Osteoblast (primary cell): ENCODE measurements at regions not wholly inside any gene's neighbourhood (a gene's known extent, or its start where the extent isn't known, plus 50 kb on each side); places are given as distances from the start of the nearest gene placed in this dataset.

Experiments used
- DNase-seq: peaks from one replicate; pipeline ENCODE4 v3.0.0; 2011; ENCODE audit warnings: low spot score, mixed read lengths; ENCODE audit not compliant: insufficient read length; ENCODE audit errors: missing footprints
- H2AFZ ChIP-seq: 2 replicates; pipeline ENCODE4 v1.6.0; 2011; ENCODE audit warnings: mild to moderate bottlenecking, low read length
- H3K27ac ChIP-seq: 2 replicates; pipeline ENCODE4 v1.5.1; 2011; ENCODE audit warnings: mild to moderate bottlenecking, low read depth, low read length, moderate library complexity
- H3K27me3 ChIP-seq: 2 replicates; pipeline ENCODE4 v1.6.0; 2012; ENCODE audit warnings: mild to moderate bottlenecking, control low read depth, inconsistent platforms, low read length, moderate library complexity; ENCODE audit not compliant: insufficient read depth
- H3K36me3 ChIP-seq: 2 replicates; pipeline ENCODE4 v1.5.1; 2011; ENCODE audit warnings: mild to moderate bottlenecking, low read length, control low read depth, moderate library complexity; ENCODE audit not compliant: insufficient read depth
- H3K4me1 ChIP-seq: 2 replicates; pipeline ENCODE4 v1.5.1; 2011; ENCODE audit warnings: mild to moderate bottlenecking, low read length, control low read depth, moderate library complexity; ENCODE audit not compliant: insufficient read depth
- H3K4me2 ChIP-seq: 2 replicates; pipeline ENCODE4 v1.6.0; 2011; ENCODE audit warnings: mild to moderate bottlenecking, low read length; ENCODE audit not compliant: insufficient read depth
- H3K4me3 ChIP-seq: fragments of 200-600 bp; sonication (generic); 3 replicates; pipeline ENCODE4 v1.5.1; 2012; ENCODE audit warnings: mild to moderate bottlenecking, low read length, inconsistent platforms; ENCODE audit not compliant: insufficient read depth
- H3K79me2 ChIP-seq: 2 replicates; pipeline ENCODE4 v1.6.0; 2012; ENCODE audit warnings: mild to moderate bottlenecking, low read length, control low read depth, inconsistent platforms; ENCODE audit not compliant: insufficient read depth
- H3K9me3 ChIP-seq: 2 replicates; pipeline ENCODE4 v1.5.1; 2011; ENCODE audit warnings: low read depth, low read length, control low read depth
- H4K20me1 ChIP-seq: 2 replicates; pipeline ENCODE4 v1.6.0; 2012; ENCODE audit warnings: mild to moderate bottlenecking, low read length, control low read depth; ENCODE audit not compliant: insufficient read depth
- TF ChIP-seq, protein P1 (sequence below): IDR thresholded peaks from 2 replicates; pipeline ENCODE4 v1.5.1; 2011; ENCODE audit warnings: mild to moderate bottlenecking, low read depth, low read length, moderate library complexity; ENCODE audit errors: extremely low read depth

DNA sequence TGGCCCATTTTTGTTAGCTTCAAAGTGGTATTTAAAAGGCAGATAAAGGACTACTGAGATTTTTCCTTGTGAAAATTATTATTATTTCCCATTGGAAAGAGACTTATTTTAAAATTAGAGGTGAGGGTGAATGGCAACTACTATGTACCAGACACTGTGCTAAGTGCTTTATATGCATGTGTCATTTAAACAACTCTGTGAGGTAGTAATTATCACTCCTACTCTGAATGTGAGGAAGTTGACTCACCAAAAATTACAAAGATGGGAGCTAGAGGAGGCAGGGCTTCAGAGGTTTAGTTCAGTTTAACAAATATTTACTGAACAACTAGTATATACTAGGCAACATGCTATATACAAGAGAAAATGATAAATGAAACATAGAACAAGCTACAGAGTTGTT lies 78.2 kb downstream of the MSL3 start:
- no peak overlapping the region for H3K27ac ChIP-seq
- no peak for DNase-seq
- H3K4me2 ChIP-seq: no peak overlapping the region
- H3K4me3 ChIP-seq: no peak overlapping the region
- TF ChIP-seq, protein P1, sequence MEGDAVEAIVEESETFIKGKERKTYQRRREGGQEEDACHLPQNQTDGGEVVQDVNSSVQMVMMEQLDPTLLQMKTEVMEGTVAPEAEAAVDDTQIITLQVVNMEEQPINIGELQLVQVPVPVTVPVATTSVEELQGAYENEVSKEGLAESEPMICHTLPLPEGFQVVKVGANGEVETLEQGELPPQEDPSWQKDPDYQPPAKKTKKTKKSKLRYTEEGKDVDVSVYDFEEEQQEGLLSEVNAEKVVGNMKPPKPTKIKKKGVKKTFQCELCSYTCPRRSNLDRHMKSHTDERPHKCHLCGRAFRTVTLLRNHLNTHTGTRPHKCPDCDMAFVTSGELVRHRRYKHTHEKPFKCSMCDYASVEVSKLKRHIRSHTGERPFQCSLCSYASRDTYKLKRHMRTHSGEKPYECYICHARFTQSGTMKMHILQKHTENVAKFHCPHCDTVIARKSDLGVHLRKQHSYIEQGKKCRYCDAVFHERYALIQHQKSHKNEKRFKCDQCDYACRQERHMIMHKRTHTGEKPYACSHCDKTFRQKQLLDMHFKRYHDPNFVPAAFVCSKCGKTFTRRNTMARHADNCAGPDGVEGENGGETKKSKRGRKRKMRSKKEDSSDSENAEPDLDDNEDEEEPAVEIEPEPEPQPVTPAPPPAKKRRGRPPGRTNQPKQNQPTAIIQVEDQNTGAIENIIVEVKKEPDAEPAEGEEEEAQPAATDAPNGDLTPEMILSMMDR: no peak
- H3K36me3 ChIP-seq: no peaks in the 10 kb centered on the region
- H2AFZ ChIP-seq: no peak overlapping the region
- no peaks in the 10 kb centered on the region for H3K4me1 ChIP-seq
- H3K9me3 ChIP-seq: no peaks in the 10 kb centered on the region
- H3K79me2 ChIP-seq: no peaks in the 10 kb centered on the region
- H3K27me3 ChIP-seq: no peaks in the 10 kb centered on the region
- H4K20me1 ChIP-seq: no peaks in the 10 kb centered on the region

DNA sequence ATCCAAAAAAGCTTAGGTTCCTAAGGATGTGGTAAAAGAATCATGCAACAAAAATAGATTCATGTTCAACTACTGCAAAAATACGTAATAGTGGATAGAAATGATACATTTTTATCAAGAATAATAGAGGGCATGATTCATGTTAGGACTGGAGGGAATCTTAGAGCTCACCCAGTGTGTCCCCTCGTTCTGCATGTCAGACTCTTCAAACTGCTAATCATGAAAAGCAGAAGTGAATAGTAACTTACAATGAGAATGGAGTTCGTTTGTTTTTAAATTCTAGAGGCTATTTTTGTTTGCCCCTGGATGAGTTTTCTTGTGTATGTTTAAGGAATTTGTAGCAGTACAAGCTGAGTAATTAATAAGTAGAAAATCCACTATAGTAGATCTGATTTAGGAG lies 79.4 kb downstream of the MSL3 start:
- TF ChIP-seq, protein P1: no peak
- Histone ChIP-seq H4K20me1 (no peaks in the 10 kb centered on the region), H3K4me2 (no peak overlapping the region), H3K9me3 (no peaks in the 10 kb centered on the region), H3K27ac (no peak overlapping the region), H3K27me3 (no peaks in the 10 kb centered on the region), H3K79me2 (no peaks in the 10 kb centered on the region), H3K4me3 (no peak overlapping the region), H3K36me3 (no peaks in the 10 kb centered on the region), H2AFZ (no peak overlapping the region), H3K4me1 (no peaks in the 10 kb centered on the region)
- no peak for DNase-seq

DNA sequence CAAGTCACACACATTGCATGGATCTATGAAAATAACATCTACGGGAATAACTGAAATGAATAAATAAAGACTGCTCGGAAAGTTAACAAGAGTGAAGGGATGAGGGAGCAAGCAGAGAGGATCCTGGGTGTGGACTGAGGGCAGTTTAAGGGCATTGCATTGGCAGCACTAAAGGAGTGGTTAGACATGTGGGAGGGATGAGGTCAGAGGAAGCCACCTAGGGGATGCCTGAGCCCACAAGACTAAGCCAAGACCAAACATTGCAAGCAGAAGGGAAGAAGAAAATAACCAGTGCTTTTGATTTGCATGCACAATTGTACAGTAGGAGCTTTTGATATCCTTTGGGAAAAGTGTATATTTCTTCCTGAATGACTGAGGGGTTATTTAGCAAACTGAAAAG lies 106.1 kb downstream of the MSL3 start:
- Histone ChIP-seq H3K27ac (no peak overlapping the region), H3K79me2 (no peaks in the 10 kb centered on the region), H3K4me3 (no peak overlapping the region), H3K4me1 (no peaks in the 10 kb centered on the region), H3K4me2 (no peak overlapping the region), H3K9me3 (no peaks in the 10 kb centered on the region), H3K36me3 (no peaks in the 10 kb centered on the region), H2AFZ (no peak overlapping the region), H4K20me1 (no peaks in the 10 kb centered on the region), H3K27me3 (no peaks in the 10 kb centered on the region)
- no peak for DNase-seq
- TF ChIP-seq, protein P1: no peak

DNA sequence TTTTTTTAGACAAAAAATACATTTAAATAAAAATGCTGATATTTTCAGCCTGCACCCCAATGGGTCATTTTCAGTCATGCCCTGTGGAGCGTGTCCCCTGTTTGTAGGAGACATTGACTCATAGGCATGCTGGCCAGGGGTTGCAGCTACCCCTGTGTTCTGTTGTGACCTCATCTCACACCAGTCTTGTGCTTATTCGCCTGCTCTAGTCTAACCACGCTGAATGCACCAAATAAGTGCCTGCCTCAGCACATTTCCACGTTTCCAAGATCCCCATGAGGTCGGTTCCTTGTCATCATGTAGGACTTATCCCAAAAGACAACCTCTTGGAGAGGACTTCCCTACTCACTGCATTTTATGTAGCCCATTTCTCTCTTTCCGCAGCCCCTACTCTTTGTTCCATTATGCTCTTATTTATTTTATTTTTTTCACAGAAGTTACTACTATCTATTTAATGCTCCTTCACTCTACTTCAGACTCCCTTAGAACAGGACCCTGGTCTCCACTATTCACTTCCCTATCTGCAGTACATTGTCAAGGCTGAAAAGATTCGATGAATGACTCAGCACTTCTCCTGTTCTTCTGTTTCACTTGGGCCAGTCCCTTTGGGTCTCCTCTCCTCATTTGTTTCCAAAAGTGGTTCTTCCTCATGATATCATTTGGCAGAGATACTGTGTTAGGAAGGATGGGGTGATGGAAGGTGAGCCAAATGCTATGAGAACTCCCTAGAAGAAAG lies 109.7 kb downstream of the MSL3 start:
- no peaks in the 10 kb centered on the region for H3K79me2 ChIP-seq
- no peaks in the 10 kb centered on the region for H3K36me3 ChIP-seq
- H3K27ac ChIP-seq: no peak overlapping the region

More for the DNA sequence above, 109.7 kb downstream of the MSL3 start:
- Histone ChIP-seq H3K4me1 (no peaks in the 10 kb centered on the region), H2AFZ (no peak overlapping the region), H3K4me3 (no peak overlapping the region), H3K27me3 (no peaks in the 10 kb centered on the region), H4K20me1 (no peaks in the 10 kb centered on the region), H3K9me3 (no peaks in the 10 kb centered on the region), H3K4me2 (no peak overlapping the region)
- DNase-seq: no peak
- TF ChIP-seq, protein P1: no peak
